Activated CD4-positive, alpha-beta T cell treated with anti-CD3 and anti-CD28 coated beads for 36 hours (primary cell): ENCODE measurements at regions not wholly inside any gene's neighbourhood (a gene's known extent, or its start where the extent isn't known, plus 50 kb on each side); places are given as distances from the start of the nearest gene placed in this dataset.

Experiments
- ATAC-seq: fragments of 200-7000 bp; cut with Tn5 transposase; one replicate; pipeline ENCODE4 v1.10.0; 2021; ENCODE audit warnings: mild to moderate bottlenecking, moderate library complexity
- CTCF ChIA-PET: fragments of 350-600 bp; sonication (Branson Sonifier 250); formaldehyde crosslinking; loops from one replicate; lab custom pipeline; 2021; ENCODE audit warnings: antibody characterized with exemption; lab: Charles Lee
- POLR2A ChIA-PET: fragments of 350-600 bp; sonication (Branson Sonifier 250); formaldehyde crosslinking; loops from one replicate; lab custom pipeline; 2021; ENCODE audit warnings: antibody characterized with exemption, inconsistent platforms; lab: Charles Lee
- DNase-seq: peaks from one replicate; pipeline ENCODE4 v3.0.0-alpha.2; 2020
- H3K27ac Mint-ChIP-seq: one replicate; pipeline ENCODE4 v1.8.0; 2021; ENCODE audit warnings: mixed read lengths
- H3K27me3 Mint-ChIP-seq: one replicate; pipeline ENCODE4 v1.8.0; 2021; ENCODE audit warnings: mixed read lengths
- H3K36me3 Mint-ChIP-seq: one replicate; pipeline ENCODE4 v1.8.0; 2021; ENCODE audit warnings: low read depth, mixed read lengths
- H3K4me1 Mint-ChIP-seq: one replicate; pipeline ENCODE4 v1.8.0; 2021; ENCODE audit warnings: mixed read lengths
- H3K4me3 Mint-ChIP-seq: one replicate; pipeline ENCODE4 v1.8.0; 2021; ENCODE audit warnings: mild to moderate bottlenecking, moderate library complexity, mixed read lengths
- H3K9me3 Mint-ChIP-seq: one replicate; pipeline ENCODE4 v1.8.0; 2021; ENCODE audit warnings: low read depth, mixed read lengths
- intact Hi-C, 2 experiments: fragments of 100-400 bp; cut with DNase I in 1 of 2; cut with micrococcal nuclease in 1 of 2; formaldehyde crosslinking; loops; one replicate each; pipeline versions ENCODE4 v1.14.2 to v1.15.1; 2022 to 2024; cut with DNase I, micrococcal nuclease

DNA sequence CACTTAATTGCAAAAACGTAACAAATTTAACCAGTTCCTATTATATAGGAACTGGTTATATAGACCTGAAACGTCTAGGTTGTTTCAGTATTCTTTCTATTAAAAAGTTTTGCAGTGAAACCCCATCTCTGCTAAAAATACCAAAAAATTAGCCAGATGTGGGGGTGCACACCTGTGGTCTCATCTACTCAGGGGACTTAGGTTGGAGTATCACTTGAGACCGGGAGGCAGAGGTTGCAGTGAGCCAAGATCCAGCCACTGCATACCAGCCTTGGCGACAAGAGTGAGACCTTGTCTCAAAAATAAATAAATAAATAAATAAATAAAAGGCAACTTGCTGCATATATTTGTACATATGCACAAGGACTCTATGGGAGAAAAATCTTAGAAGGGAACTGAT is 387.0 kb downstream of the TUSC7 start:
- Mint-ChIP-seq H3K4me1 (no peaks in the 10 kb centered on the region), H3K27ac (no peak overlapping the region), H3K36me3 (no peaks in the 10 kb centered on the region), H3K27me3 (no peaks in the 10 kb centered on the region), H3K4me3 (no peak overlapping the region), H3K9me3 (no peaks in the 10 kb centered on the region)
- CTCF ChIA-PET: no interaction called here
- intact Hi-C loops: no loop called here
- DNase-seq: no peak
- POLR2A ChIA-PET: no interaction called here
- no peak for ATAC-seq

DNA sequence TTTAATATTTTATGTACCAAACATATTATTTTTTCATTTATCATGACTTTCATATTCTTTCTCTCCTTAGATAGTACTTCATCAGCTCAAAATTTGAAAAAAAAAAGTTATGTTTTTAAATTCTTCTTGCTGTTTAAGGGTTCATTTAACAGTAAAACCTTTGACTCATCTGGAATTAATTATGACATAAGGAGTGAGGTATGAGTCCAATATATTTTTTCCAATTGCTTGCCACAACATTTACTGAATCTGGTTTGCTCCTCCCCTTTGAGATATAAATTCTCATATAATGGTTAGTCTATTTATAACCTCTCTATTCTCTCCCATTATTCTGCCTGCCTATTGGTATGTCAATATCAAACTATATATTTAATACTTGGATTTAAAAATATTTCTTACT is 387.8 kb downstream of the TUSC7 start:
- no peaks in the 10 kb centered on the region for H3K36me3 Mint-ChIP-seq
- no peaks in the 10 kb centered on the region for H3K4me1 Mint-ChIP-seq
- no peak overlapping the region for H3K4me3 Mint-ChIP-seq
- ChIA-PET CTCF (no interaction called here), POLR2A (no interaction called here)
- H3K27me3 Mint-ChIP-seq: no peaks in the 10 kb centered on the region
- no peak overlapping the region for H3K27ac Mint-ChIP-seq
- H3K9me3 Mint-ChIP-seq: no peaks in the 10 kb centered on the region
- intact Hi-C loops: no loop called here
- no peak for ATAC-seq
- no peak for DNase-seq

DNA sequence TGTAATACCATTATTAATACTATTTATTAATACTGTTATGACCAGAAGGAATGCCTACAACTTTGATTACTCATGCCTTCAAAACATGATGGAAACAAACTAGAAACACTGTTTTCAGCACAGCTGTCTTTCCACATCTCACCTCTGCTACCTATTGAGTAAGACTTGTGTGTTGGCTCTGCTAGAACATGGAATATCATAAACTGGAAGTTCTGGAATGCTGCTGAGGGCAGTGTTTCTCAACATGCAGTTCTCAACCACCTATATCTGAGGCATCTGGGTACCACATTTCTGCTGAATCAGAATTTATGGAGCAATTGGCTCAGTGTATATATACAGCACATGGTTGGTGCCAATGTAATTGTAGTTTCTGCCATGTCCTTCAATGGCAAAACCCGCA is 392.1 kb downstream of the TUSC7 start:
- no peak for DNase-seq
- intact Hi-C loops: no loop called here
- POLR2A ChIA-PET: no interaction called here

DNA sequence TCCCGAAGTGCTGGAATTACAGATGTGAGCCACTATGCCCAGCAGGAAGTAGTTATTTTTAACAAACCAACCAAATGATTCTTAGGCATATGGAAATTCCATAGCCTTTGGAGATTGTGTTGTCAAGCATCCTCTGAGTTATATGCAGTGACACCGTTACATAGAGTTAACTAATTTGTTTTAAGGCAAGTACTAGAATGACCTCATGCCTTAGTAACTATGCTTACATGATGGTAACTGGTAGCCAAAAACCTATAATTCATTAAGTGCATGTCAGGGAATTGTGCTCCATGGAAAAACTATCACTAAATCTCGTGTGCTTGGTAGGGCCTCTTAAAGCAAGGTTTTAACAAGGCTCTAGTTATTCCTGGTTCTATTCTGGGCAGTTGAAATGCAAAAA is 392.8 kb downstream of the TUSC7 start:
- Mint-ChIP-seq H3K27ac (no peak overlapping the region), H3K9me3 (no peaks in the 10 kb centered on the region), H3K4me3 (no peak overlapping the region), H3K27me3 (no peaks in the 10 kb centered on the region), H3K36me3 (no peaks in the 10 kb centered on the region), H3K4me1 (no peaks in the 10 kb centered on the region)
- CTCF ChIA-PET: no interaction called here
- ATAC-seq: no peak
- POLR2A ChIA-PET: no interaction called here
- DNase-seq: no peak
- intact Hi-C loops: no loop called here

More for the DNA sequence above, 392.1 kb downstream of the TUSC7 start:
- CTCF ChIA-PET: no interaction called here
- no peaks in the 10 kb centered on the region for H3K27me3 Mint-ChIP-seq
- no peaks in the 10 kb centered on the region for H3K36me3 Mint-ChIP-seq
- no peaks in the 10 kb centered on the region for H3K9me3 Mint-ChIP-seq
- no peak overlapping the region for H3K4me3 Mint-ChIP-seq
- ATAC-seq: no peak
- H3K4me1 Mint-ChIP-seq: no peaks in the 10 kb centered on the region
- no peak overlapping the region for H3K27ac Mint-ChIP-seq

DNA sequence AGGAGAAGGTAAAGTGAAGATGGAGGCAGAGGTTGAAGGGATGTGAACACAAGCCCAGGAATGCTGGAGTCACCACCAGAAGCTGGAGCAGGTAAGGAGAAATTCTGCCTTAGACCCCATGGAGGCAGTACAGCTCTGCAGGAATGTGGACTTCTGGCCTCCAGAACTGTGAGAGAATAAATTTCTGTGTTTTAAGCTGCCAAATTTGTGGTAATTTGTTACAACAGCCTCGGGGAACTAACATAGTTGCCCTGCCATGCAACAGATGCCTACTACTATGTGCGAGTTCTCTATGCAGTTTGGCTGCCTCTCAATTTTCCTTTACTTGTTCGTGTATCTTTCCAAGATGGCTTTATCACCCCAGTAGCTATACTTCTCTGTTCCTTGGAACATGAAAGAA is 394.1 kb downstream of the TUSC7 start:
- intact Hi-C loops: no loop called here
- DNase-seq (no peak), ATAC-seq (no peak)
- no peaks in the 10 kb centered on the region for H3K4me1 Mint-ChIP-seq
- POLR2A ChIA-PET: no interaction called here
- no peak overlapping the region for H3K27ac Mint-ChIP-seq
- CTCF ChIA-PET: no interaction called here
- no peaks in the 10 kb centered on the region for H3K36me3 Mint-ChIP-seq
- H3K4me3 Mint-ChIP-seq: no peak overlapping the region
- H3K9me3 Mint-ChIP-seq: no peaks in the 10 kb centered on the region
- no peaks in the 10 kb centered on the region for H3K27me3 Mint-ChIP-seq

DNA sequence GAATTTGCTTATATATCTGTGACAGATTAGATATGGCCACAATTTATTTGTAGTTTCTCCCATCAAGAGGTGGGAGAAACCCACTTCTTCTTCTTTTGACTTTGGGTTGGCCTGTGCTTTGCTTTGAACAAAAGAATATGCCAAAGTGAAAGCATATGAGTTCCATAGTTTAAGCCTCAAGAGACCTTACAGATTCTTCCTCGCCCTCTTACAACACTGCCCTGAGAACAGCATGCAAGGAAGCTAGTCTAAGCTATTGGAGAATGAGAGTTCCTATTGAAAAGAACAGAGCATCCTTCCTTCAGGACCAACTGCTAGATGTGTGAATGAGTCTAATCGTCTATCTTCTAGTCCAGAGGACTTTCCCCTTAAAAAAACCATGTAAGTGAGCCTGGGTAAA is 394.8 kb downstream of the TUSC7 start:
- CTCF ChIA-PET: no interaction called here
- intact Hi-C loops: no loop called here

DNA sequence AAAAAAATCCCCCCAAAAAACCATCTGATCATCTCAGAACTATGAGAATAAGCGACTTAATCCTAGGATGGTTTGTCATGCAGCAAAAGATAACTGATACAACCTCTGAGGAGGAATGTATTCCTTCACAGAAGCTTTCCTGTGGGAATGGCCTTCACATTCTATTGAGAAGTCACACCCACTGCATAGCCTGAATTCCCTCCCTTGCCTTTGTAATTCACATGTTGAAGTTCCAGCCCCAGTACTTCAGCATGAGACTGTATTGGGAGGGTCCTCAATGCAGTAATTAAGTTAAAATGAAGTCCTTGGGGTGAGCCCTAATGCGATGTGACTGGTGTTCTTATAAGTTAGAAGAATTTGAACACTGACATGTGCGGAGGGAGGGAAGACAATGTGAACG is 395.2 kb downstream of the TUSC7 start:
- intact Hi-C loops: no loop called here
- no peaks in the 10 kb centered on the region for H3K36me3 Mint-ChIP-seq
- DNase-seq (no peak), ATAC-seq (no peak)
- H3K9me3 Mint-ChIP-seq: no peaks in the 10 kb centered on the region
- no peaks in the 10 kb centered on the region for H3K27me3 Mint-ChIP-seq
- ChIA-PET CTCF (no interaction called here), POLR2A (no interaction called here)
- no peak overlapping the region for H3K27ac Mint-ChIP-seq
- H3K4me3 Mint-ChIP-seq: no peak overlapping the region
- no peaks in the 10 kb centered on the region for H3K4me1 Mint-ChIP-seq

More for the DNA sequence above, 394.8 kb downstream of the TUSC7 start:
- Mint-ChIP-seq H3K27me3 (no peaks in the 10 kb centered on the region), H3K36me3 (no peaks in the 10 kb centered on the region), H3K27ac (no peak overlapping the region), H3K9me3 (no peaks in the 10 kb centered on the region), H3K4me1 (no peaks in the 10 kb centered on the region), H3K4me3 (no peak overlapping the region)
- ATAC-seq (no peak), DNase-seq (no peak)
- POLR2A ChIA-PET: no interaction called here

DNA sequence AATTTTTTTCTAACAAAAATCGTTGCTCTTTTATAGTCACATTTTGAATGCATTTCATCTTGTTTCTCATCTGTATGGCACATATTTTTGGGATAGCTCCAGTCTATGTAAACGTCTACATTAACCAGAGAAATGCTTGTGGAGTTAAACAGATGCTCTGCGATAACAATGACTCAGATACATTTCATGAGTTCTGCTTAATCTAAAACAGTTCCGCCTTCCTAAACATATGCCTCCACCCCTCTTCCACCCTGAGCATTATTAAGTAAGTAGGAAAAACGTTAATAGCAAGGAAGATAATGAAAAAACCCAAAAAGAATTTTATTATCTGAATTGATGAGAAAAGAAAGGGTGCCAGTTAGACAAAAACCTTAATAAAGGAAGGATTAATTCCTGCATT is 396.1 kb downstream of the TUSC7 start:
- Mint-ChIP-seq H3K4me3 (no peak overlapping the region), H3K4me1 (no peaks in the 10 kb centered on the region), H3K27me3 (no peaks in the 10 kb centered on the region), H3K9me3 (no peaks in the 10 kb centered on the region), H3K36me3 (no peaks in the 10 kb centered on the region), H3K27ac (no peak overlapping the region)
- ChIA-PET CTCF (no interaction called here), POLR2A (no interaction called here)
- intact Hi-C loops: no loop called here
- ATAC-seq: no peak
- no peak for DNase-seq

DNA sequence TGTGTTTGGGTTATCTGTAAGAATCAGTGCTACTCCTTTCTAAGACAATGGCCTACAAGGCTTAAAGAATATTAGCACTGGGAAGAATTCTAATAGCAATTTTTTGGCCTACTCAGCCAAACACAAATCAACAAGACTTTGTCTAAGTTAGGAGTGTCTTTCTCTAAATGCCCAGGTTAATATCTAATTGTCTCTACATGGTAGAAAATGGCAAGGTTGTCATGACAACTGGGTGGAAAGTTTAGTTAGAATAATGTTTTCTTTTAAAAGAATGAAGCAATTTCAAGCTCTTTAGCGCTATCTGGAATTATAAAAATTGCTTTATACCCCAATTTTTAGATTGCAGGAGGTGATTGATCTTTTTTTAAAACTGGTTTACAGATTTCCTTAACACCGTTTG is 396.8 kb downstream of the TUSC7 start:
- Mint-ChIP-seq H3K27ac (no peak overlapping the region), H3K4me1 (no peaks in the 10 kb centered on the region), H3K4me3 (no peak overlapping the region), H3K9me3 (no peaks in the 10 kb centered on the region), H3K36me3 (no peaks in the 10 kb centered on the region), H3K27me3 (no peaks in the 10 kb centered on the region)
- POLR2A ChIA-PET: no interaction called here
- CTCF ChIA-PET: no interaction called here
- no peak for DNase-seq
- intact Hi-C loops: no loop called here
- ATAC-seq: no peak

DNA sequence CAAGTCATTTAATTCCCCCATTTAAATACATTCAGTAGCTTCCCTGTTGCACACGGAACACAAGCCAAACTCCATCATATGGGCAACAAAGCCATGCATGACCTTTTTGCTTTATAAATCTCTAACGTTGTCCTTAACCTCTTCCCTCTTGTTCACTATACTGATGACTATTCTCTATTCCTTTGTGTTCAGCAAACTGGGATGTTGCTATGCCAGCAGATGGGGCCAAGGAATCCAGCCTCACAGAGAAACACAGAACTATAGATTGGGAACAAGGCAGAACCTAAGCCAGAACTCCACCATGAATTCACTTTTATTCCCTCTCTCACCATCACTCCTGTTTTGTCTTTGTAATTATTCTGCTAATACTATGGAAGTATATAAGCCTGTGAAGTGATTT is 398.4 kb downstream of the TUSC7 start:
- POLR2A ChIA-PET: no interaction called here
- no peak overlapping the region for H3K27ac Mint-ChIP-seq

DNA sequence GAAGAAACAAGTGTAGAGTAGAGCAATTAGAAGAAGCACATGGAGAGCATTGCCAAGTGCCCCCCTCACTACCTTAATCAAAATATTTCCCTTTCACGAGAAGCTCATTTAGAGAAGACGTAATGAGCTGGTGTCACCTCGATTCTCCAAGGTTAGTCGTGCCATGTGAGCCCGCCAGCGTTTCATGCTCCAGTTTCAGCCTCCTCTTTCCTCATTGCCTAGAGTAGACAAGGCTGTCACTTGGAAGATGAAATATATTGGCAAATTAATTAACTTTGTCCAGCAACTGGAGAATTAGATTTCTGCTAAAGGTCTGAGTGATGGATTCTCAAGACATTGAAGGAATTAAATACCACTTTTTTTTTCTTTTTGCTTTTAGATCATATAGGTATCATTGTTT is 399.6 kb downstream of the TUSC7 start:
- POLR2A ChIA-PET: no interaction called here

More for the DNA sequence above, 398.4 kb downstream of the TUSC7 start:
- DNase-seq (no peak), ATAC-seq (no peak)
- Mint-ChIP-seq H3K27me3 (no peaks in the 10 kb centered on the region), H3K9me3 (no peaks in the 10 kb centered on the region), H3K36me3 (no peaks in the 10 kb centered on the region), H3K4me3 (no peak overlapping the region), H3K4me1 (no peaks in the 10 kb centered on the region)
- CTCF ChIA-PET: no interaction called here
- intact Hi-C loops: no loop called here

DNA sequence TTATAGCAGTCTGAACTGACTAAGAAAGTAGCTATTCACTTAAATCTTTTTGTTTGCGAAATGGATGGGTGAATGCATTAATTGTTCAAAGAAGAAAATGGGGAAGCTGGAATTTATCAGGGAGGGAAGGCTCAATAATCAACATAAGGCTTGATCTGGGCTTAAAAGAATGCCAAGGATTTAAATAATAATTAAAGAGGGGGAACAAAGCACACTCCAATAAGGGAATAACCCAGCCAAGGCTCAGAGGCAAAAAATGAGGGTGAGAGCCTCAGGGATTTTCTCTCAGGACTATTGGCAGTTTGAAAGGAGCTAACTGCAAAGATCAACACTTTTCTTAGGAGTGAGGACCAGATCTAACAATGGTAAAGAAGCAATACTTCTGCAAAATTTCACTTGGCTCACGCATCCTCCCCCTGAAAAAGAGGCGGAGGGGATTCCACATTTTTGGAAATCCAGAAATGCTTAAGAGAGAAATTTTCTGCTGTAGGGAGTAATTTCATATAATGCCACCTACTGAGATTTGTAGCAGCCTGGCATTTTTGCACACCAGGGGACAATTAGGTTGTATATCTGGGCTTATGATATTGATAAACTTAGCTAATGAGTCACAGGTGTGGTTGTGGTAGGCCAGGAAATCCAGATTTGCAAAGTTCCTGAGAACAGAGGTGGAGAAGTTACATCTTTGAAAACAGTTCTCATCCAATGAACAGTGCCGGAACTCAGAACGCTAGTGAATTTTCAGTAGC is 405.1 kb downstream of the TUSC7 start:
- Mint-ChIP-seq H3K27me3 (no peaks in the 10 kb centered on the region), H3K36me3 (no peaks in the 10 kb centered on the region), H3K4me1 (no peaks in the 10 kb centered on the region), H3K9me3 (no peaks in the 10 kb centered on the region), H3K27ac (no peak overlapping the region), H3K4me3 (no peak overlapping the region)
- CTCF ChIA-PET: no interaction called here
- POLR2A ChIA-PET: no interaction called here
- no peak for ATAC-seq
- intact Hi-C loops: no loop called here
- no peak for DNase-seq

More for the DNA sequence above, 399.6 kb downstream of the TUSC7 start:
- no peaks in the 10 kb centered on the region for H3K4me1 Mint-ChIP-seq
- CTCF ChIA-PET: no interaction called here
- no peak overlapping the region for H3K4me3 Mint-ChIP-seq
- H3K36me3 Mint-ChIP-seq: no peaks in the 10 kb centered on the region
- no peak overlapping the region for H3K27ac Mint-ChIP-seq
- DNase-seq (no peak), ATAC-seq (no peak)
- intact Hi-C loops: no loop called here
- no peaks in the 10 kb centered on the region for H3K9me3 Mint-ChIP-seq
- H3K27me3 Mint-ChIP-seq: no peaks in the 10 kb centered on the region
